GM18951 (cell line): ENCODE measurements at regions not wholly inside any gene's neighbourhood (a gene's known extent, or its start where the extent isn't known, plus 50 kb on each side); places are given as distances from the start of the nearest gene placed in this dataset.
"Not testable (repeated sequence)": the region's sequence is repeated elsewhere in the genome, so short reads cannot be mapped to it uniquely, and the experiment has no call there.

Source experiments
- POLR2A ChIP-seq: IDR thresholded peaks from 4 replicates; pipeline ENCODE4 v1.6.1; 2011; ENCODE audit warnings: mild to moderate bottlenecking; ENCODE audit not compliant: insufficient read length, insufficient read depth; ENCODE audit errors: extremely low read depth
- in situ Hi-C: fragments of 300-500 bp; cut with MboI; formaldehyde crosslinking; loops from one replicate; pipeline ENCODE4 v1.12.0; 2022; ENCODE audit warnings: low sequenced_read_pairs, mixed read lengths, inconsistent platforms; ENCODE audit not compliant: unreplicated experiment

GRCh38 chr13:50464349-50465251 lies 378.9 kb downstream of the DLEU7 start:
- in situ Hi-C loops: no loop called here
- no peak for TF ChIP-seq POLR2A

DNA sequence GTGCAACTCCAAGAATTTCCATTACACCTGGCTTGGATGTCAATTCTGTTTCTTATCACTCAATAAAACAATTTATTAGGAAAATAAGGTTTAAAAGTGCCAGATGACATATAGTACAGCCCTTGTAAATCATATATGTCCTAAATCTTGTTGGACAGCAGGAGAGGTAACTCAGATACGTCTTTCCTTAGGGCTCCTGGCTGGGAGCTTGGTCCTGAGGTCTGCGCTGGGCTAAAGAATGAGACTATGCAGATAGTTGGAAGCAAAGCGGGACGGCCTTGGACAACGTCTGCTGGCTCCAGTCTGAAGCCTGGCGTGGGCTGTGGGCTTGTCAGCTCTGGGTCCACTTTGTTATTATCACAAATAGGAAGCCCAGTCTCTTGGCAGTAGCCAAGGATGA lies 377.0 kb downstream of the DLEU7 start:
- in situ Hi-C loops: no loop called here
- TF ChIP-seq POLR2A: no peak

- in situ Hi-C loops: no loop called here
Measured at GRCh38 chr13:50467156-50468110, 376.1 kb downstream of the DLEU7 start.

DNA sequence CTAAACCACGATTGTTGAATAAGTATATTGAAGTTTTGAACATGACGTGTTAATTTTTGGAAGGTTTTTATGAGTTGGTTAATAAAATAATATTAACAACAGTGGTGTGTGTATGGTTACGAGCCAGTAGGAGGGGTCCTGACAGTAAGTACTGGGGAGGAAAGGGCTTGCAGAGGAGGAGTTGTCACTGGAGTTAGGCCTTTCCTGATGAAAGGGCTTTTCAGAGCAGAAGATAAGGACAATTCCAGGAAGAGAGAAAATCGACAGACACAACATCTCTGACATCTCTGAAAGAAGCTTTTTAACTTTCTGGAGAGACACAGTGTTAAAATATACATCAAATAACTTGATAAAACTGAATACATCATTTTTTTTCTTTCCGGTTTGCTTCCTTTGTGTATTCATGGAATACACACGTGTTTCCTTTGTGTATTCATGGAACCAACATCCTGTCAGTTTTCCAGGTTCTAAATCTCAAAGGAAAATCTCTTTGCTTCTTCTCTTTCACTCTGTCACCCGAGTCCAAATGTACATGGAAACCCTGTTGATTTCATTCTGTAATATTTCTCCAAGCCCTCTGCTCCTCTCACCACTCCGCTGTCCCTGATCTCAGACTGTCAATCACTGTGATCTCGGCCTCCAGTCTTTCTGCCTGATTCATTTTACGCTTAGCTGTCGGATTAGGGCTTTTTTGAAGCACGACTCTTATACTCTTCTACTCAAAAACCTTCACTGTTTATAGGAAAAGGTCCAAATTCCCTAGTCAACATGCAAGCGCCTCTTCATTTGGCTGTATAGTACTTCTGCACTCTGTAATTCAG lies 374.4 kb downstream of the DLEU7 start:
- in situ Hi-C loops: no loop called here
- TF ChIP-seq POLR2A: no peak

More at GRCh38 chr13:50467156-50468110, 376.1 kb downstream of the DLEU7 start:
- TF ChIP-seq POLR2A: no peak

GRCh38 chr13:50473050-50473449 lies 370.4 kb downstream of the DLEU7 start:
- in situ Hi-C loops: not testable (repeated sequence)

- no peak for TF ChIP-seq POLR2A
- in situ Hi-C loops: no loop called here
Measured at GRCh38 chr13:50474088-50474662, 369.3 kb downstream of the DLEU7 start.

DNA sequence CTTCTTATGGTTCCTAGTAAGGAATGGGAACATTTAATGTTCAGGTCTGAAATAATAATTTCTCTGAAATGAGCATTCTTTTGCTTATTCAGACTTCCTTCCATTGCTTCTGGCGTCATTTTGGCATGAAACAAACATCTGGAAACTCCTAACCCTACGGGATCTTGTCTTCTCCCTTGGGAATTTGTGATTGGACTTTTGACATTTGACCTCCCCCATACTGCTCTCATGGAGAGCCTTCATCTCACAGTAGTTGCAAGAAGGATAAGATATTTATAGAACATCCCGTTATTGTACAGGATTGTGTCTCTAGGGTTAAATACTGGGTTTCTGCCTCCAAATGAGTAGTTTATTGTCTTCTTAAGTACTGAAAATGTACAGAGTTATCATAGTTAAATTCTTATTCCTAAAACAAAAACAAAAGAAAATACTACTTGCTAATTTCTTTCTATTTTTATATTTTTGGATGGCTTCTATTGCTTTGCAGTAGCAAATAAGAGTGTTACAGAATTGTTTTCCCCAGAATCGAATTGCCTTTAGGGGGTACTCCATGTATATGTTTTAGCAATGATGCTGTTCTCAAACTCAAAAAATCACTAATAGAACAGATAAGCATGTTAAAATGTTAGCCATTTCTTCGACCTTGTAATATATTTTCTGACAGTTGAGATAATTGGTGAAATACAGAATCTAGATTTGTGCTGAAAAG lies 366.8 kb downstream of the DLEU7 start:
- TF ChIP-seq POLR2A: no peak
- in situ Hi-C loops: no loop called here

DNA sequence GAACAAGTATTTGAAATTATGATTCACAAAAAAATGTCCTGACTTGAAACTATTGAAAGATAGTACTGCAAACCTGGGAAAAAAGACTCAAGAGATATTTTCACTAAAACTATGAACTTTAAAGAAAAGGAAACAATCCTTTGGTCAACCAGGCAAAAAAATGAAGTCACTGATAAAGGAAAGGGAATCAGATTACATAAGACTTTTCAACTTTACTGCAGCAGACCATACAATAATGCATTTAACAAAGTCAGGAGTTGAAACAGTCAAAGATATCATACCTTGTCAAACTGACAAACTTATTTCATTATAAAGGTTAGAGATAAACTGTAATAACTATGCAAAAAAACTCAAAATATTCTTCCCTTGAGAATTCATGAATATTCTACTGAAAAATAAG lies 361.6 kb downstream of the DLEU7 start:
- no peak for TF ChIP-seq POLR2A
- in situ Hi-C loops: no loop called here

GRCh38 chr13:50483416-50483815 lies 360.1 kb downstream of the DLEU7 start:
- in situ Hi-C loops: no loop called here
- no peak for TF ChIP-seq POLR2A

- in situ Hi-C loops: no loop called here
- no peak for TF ChIP-seq POLR2A
Measured at GRCh38 chr13:50484472-50485113, 358.9 kb downstream of the DLEU7 start.

DNA sequence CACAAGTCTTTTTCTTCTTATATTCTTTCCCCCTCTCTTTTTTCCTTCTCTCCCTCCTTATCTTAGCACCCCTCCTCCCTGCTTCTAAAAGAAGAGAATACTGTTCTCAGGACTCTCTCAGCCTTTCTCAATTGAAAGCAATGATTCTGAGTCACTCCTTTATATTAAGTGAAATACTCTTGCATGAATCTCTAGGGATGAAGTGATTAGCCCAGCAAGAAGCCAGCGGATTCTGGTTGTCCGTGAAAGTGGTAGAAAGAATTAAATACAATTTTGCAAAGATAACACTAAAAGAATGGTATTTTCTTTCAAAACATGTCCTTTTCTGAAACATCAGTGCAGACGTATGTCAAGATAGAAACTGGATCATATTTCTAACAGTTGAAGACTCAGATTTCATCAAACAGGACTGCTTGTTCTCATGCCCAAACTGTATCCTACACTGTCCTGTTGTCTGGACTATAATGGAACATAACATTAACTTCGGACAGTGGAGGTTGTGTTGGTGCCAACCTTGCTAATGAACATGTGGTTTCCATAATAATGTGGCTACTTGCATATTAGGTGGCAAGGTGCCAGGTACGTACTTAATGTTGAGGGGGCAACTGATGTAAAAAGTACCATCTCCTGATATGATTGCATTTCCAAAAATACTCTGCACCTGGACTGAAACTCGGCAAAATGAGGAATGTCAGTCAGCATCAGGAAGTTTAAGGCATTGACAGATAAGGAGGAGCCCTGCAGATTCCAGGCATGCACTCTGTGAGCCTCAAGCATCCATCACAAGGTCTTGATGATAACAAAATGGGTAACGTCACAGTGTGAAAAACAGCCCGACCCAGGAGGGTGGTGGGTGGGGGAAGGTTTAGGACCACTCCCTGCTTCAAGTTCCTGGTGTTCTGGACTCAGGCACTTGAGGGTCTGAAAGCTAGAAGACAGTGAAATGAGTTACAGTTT lies 357.2 kb downstream of the DLEU7 start:
- TF ChIP-seq POLR2A: no peak
- in situ Hi-C loops: no loop called here

DNA sequence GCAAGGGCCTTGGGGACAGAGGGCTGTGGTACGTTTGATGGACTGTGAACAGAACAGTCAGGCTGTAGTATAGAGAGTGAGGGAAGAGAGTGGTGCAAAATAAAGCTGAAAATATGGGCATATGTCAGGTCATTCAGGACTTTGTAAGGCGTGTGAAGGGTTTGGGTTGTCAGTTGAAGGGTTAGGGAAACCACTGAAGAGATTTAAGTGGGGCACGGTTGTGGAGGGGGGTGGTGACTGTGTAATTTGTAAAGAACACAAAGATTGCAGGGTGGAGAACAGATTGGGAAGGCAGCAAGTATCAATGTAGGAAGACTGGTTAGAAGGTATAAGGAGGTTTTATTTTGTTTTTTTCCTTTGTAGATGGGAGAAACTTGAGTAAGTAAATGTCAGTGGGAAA lies 349.8 kb downstream of the DLEU7 start:
- in situ Hi-C loops: no loop called here
- TF ChIP-seq POLR2A: no peak
